ENCODE measurements at regions not wholly inside any gene's neighbourhood (a gene's known extent, or its start where the extent isn't known, plus 50 kb on each side); places are given as distances from the start of the nearest gene placed in this dataset.
"Not testable (repeated sequence)": the region's sequence is repeated elsewhere in the genome, so short reads cannot be mapped to it uniquely, and the experiment has no call there.

- TF ChIP-seq RARB (CRISPR knock-in tag; IDR thresholded peaks at IDR 0.05) (no peak), TFCP2L1 (CRISPR knock-in tag; IDR thresholded peaks at IDR 0.05) (no peak), ZFP36 (IDR thresholded peaks at IDR 0.05; ENCODE audit: borderline replicate concordance, partially characterized antibody) (no peak), ESRRA (IDR thresholded peaks at IDR 0.05; ENCODE audit: borderline replicate concordance, low read length) (no peak), RAD21 (conservative IDR thresholded peaks at IDR 0.05 in 1 of 2, IDR thresholded peaks at IDR 0.05 in 1 of 2) (no peak)
Measured at GRCh38 chr6:137715589-137716045, 151.4 kb upstream of the TNFAIP3 start (continued).

- CTCF ChIA-PET, result interaction anchor here (1.1 to 1.7 kb wide), 5 partner anchors 9 to 229 kb away, joined by 3 to 7 read pairs (median 3); partner anchors contain the start of gene TNFAIP3
- no peak for FAIRE-seq
Measured at GRCh38 chr6:137717074-137718073, 149.7 kb upstream of the TNFAIP3 start.

GRCh38 chr6:137718903-137719302 is 148.2 kb upstream of the TNFAIP3 start:
- TF ChIP-seq MAFK (IDR thresholded peaks at IDR 0.05; ENCODE audit: partially characterized antibody), result peak; percentile 74
- FAIRE-seq; CTCF ChIA-PET; H3K4me1 ChIP-seq; H3K27ac ChIP-seq; POLR2A ChIA-PET; ATAC-seq; H3K4me3 ChIP-seq; H3K4me2 ChIP-seq; DNase-seq (ENCODE audit: low read depth in 1 of 2, low spot score in 1 of 2); H3K9me3 ChIP-seq: not testable (repeated sequence)
- WGBS (ENCODE audit: missing lambda C conversion rate), result 64% methylated on average over 4 of the region's 5 CpGs

More at GRCh38 chr6:137717074-137718073, 149.7 kb upstream of the TNFAIP3 start:
- whole genome bisulfite sequencing (ENCODE audit: missing lambda C conversion rate), result 78% methylated on average over 6 of the region's 7 CpGs
- DNase-seq (ENCODE audit: low read depth in 1 of 2, low spot score in 1 of 2) (no peak), ATAC-seq (no peak)
- Histone ChIP-seq H3K27ac (no peak overlapping the region), H3K4me1 (no peaks in the 10 kb centered on the region), H3K4me3 (no peak overlapping the region), H3K4me2 (no peak overlapping the region), H3K9me3 (no peaks in the 10 kb centered on the region)
- TF ChIP-seq JUN (IDR thresholded peaks at IDR 0.05) (no peak), FOSL2 (IDR thresholded peaks at IDR 0.05) (no peak), FOSL2 (CRISPR knock-in tag; IDR thresholded peaks at IDR 0.05) (no peak), CHD4 (IDR thresholded peaks at IDR 0.05; ENCODE audit: borderline replicate concordance) (no peak)
- POLR2A ChIA-PET, result no interaction called here

GRCh38 chr6:137722749-137723272 is 144.2 kb upstream of the TNFAIP3 start:
- POLR2A ChIA-PET, result no interaction called here
- peak overlapping the region in 1 of 2 experiments; percentile 16; a peak in 1 of 6 replicates for H3K27ac ChIP-seq
- DNase-seq (ENCODE audit: low read depth in 1 of 2, low spot score in 1 of 2) (no peak), ATAC-seq (no peak), FAIRE-seq (no peak)
- no peak overlapping the region for H3K4me3 ChIP-seq
- 75% methylated on average over 5 of the region's 5 CpGs for WGBS (ENCODE audit: missing lambda C conversion rate)
- no peak overlapping the region for H3K4me2 ChIP-seq
- H3K9me3 ChIP-seq, result no peaks in the 10 kb centered on the region
- no peaks in the 10 kb centered on the region; the same call in 2 of the 3 replicates for H3K4me1 ChIP-seq
- CTCF ChIA-PET, result interaction anchor here (1.0 to 3.1 kb wide), 2 partner anchors 18 to 144 kb away, joined by 3 to 13 read pairs; partner anchors contain the start of gene TNFAIP3
- TF ChIP-seq E2F6 (IDR thresholded peaks at IDR 0.05; ENCODE audit: borderline replicate concordance, low read depth) (no peak), KDM5A (IDR thresholded peaks at IDR 0.05) (no peak), RAD21 (conservative IDR thresholded peaks at IDR 0.05 in 1 of 2, IDR thresholded peaks at IDR 0.05 in 1 of 2) (no peak), ZC3H11A (IDR thresholded peaks at IDR 0.05) (no peak), PHF8 (IDR thresholded peaks at IDR 0.05; ENCODE audit: borderline replicate concordance, low read depth) (no peak), ELK1 (IDR thresholded peaks at IDR 0.05; ENCODE audit: low read depth, low read length) (no peak), EP300 (IDR thresholded peaks at IDR 0.05) (no peak), HMGXB4 (CRISPR knock-in tag; IDR thresholded peaks at IDR 0.05; ENCODE audit: borderline replicate concordance) (no peak), KDM1A (IDR thresholded peaks at IDR 0.05; ENCODE audit: low read depth) (no peak), CEBPB (IDR thresholded peaks at IDR 0.05) (no peak), ATOH8 (CRISPR knock-in tag; IDR thresholded peaks at IDR 0.05; ENCODE audit: low read depth) (no peak), REST (IDR thresholded peaks at IDR 0.05) (no peak)

All from A549 (cell line).